WI38 (cell line): ENCODE measurements at regions not wholly inside any gene's neighbourhood (a gene's known extent, or its start where the extent isn't known, plus 50 kb on each side); places are given as distances from the start of the nearest gene placed in this dataset.
"Not testable (repeated sequence)": the region's sequence is repeated elsewhere in the genome, so short reads cannot be mapped to it uniquely, and the experiment has no call there.

Experiments
- H3K4me3 ChIP-seq: 2 replicates; pipeline ENCODE4 v1.5.1; 2011; ENCODE audit warnings: low read depth, mild to moderate bottlenecking, control low read depth, low read length
- CTCF ChIP-seq: IDR thresholded peaks from 2 replicates; pipeline ENCODE4 v1.5.1; 2012; ENCODE audit warnings: low read depth, mild to moderate bottlenecking, control low read depth, low read length

- H3K4me3 ChIP-seq, result not testable (repeated sequence)
Observed at GRCh38 chr10:29363930-29364329, 75.1 kb downstream of the LYZL1 start.

- H3K4me3 ChIP-seq, result not testable (repeated sequence)
Observed at GRCh38 chr10:29366206-29366605, 77.3 kb downstream of the LYZL1 start.

GRCh38 chr10:29369419-29369818, 80.5 kb downstream of the LYZL1 start:
- H3K4me3 ChIP-seq, result no peak overlapping the region
- no peak for TF ChIP-seq CTCF

DNA sequence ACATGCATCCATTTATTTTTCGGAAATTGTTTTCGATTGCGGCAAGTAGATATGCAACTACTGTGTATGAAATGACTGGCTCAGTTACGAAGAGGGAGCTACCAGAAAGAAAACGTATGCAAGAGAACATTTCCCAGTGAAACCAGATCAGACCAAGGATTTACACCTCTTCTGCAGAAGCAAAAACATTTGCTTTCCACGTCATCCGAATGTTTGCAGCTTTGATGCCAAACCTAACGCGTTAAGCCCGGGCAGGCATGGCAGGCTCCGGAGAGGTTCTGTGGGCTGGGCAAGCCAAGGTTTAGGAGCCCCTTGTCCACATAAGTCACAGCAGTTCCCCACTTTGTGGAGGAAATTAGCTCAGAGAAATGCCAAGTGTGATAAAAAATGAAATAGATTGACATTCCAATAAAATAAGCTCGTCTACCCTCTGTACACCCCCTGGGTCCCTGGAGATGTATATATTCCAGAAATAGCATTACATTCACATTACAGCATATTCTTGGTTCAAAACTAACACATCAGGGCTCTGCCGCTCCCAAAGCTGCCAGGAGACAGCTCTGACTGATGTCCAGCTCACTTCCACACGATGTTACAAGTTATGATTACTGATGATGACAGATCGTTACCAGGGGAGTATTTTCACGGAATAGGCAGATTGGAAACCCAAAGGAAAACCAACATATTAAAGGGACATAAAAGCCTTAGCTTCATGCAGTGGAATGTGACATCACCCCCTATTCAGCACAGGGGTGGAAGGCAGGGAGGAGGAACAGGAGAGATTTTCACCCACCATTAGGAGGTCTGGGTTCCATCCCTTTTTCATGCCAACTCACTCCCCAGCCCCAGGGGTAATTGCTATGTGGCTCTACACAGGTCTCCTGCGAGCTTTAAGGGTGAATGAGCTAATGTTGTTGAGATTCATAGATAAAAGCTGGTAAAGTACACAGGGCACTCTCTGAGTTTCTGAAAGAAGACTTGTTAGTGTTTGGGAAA, 81.5 kb downstream of the LYZL1 start:
- TF ChIP-seq CTCF, result no peak
- no peak overlapping the region for H3K4me3 ChIP-seq

DNA sequence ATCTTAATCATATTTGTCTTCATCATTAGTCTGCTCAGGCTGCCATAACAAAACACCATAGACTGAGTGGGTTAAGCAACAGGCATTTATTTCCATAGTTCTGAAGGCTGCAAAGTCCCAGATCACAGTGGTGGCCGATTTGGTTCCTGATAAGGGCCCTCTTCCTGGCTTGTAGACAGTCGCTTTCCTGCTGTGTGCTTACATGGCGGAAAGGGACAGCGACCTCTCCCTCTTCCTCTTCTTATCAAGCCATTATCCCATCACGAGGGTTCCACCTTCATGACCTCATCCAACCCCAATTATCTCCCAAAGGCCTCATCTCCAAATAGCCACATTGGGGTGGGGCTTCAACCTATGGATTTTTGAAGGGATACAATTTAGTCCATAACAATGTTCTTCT, 84.0 kb downstream of the LYZL1 start:
- H3K4me3 ChIP-seq, result no peak overlapping the region
- no peak for TF ChIP-seq CTCF

DNA sequence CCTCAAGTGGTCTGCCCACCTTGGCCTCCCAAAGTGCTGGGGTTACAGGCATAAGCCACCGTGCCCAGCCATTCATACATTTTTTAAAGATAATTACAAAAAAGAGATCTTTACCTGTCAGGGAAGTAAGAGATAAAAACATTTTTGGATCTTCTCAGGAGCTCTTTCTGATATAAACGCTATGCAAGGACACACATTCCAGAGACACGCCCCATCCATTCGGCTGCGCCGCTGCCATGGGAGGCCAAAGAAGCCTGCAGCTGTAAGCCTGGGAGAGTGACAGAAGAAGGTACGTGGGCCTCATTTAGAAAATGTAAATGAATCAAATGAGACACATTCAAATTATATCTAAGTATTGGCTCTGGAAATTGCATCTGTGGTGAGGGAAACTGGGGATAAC, 85.3 kb downstream of the LYZL1 start:
- no peak overlapping the region for H3K4me3 ChIP-seq
- no peak for TF ChIP-seq CTCF

GRCh38 chr10:29375888-29376287, 87.0 kb downstream of the LYZL1 start:
- no peak overlapping the region for H3K4me3 ChIP-seq
- no peak for TF ChIP-seq CTCF

DNA sequence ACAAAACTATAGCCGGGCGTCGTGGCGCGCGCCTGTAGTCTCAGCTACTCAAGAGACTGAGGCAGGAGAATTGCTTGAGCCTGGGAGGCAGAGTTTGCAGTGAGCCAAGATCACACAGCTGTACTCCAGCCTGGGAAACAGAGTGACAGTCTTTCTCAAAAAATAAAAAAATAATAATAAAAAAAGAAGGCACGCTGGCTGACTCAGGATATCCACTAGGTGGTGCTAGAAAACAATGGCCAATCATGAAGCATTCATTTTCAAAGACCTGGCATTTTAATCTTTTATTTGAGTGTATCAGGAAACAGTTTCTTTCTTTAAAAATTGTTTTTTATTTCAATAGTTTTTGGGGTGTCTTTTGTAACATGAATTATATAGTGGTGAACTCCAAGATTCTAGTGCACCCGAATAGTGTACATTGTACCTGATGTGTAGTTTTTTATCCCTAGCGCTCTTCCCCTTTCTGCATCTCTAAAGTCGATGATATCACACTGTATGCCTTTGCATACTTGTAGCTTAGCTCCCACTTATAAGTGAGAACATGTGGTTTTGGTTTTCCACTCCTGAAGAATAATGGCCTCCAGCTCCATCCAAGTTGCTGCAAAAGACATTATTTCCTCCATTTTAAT, 88.6 kb downstream of the LYZL1 start:
- H3K4me3 ChIP-seq, result no peak overlapping the region
- peak; percentile 70 for TF ChIP-seq CTCF
